GM19463 (cell line): ENCODE measurements at regions not wholly inside any gene's neighbourhood (a gene's known extent, or its start where the extent isn't known, plus 50 kb on each side); places are given as distances from the start of the nearest gene placed in this dataset.
"Not testable (repeated sequence)": the region's sequence is repeated elsewhere in the genome, so short reads cannot be mapped to it uniquely, and the experiment has no call there.

Source experiments
- ATAC-seq: cut with Tn5 transposase; IDR thresholded peaks from one replicate; pipeline ENCODE4 v1.9.1; 2021; ENCODE audit warnings: mild to moderate bottlenecking, moderate library complexity; ENCODE audit not compliant: unreplicated experiment

DNA sequence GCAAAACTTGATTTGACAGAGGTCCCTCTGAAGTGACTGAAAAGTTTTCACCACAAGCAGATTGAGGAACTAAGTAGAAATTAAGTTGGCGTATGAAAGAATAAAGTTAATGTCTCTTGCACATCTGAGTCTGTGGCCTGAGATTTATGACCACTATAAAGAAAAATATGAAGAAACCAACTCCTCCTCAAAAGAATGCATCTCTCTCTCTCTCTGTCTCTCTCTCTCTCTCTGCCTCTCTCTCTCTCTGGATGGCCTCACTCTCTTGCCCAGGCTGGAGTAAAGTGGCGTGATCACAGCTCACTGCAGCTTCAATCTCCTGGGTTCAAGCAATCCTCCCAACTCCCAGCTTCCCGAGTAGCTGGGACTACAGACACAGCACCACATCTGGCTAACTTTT, 55.2 kb downstream of the RPL22L1 start:
- ATAC-seq, result no peak

DNA sequence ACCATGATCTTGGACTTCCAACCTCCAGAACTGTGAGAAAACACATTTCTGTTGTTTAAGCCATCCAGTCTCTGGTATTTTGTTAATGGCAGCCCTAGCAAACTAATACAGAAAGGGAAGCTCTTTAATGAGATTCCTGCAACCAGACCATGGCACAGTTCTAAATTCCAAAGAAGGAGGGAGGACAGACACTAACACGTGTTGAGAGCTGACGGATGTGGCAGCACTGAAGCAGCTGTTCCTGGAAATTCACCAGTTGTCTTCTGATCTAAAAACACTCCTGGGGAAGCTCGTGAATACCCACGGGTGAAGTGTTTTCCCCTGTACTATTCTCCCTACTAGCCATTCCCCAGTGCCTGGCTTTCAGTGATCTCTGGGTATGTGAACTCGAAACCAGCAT, 56.7 kb downstream of the RPL22L1 start:
- no peak for ATAC-seq

DNA sequence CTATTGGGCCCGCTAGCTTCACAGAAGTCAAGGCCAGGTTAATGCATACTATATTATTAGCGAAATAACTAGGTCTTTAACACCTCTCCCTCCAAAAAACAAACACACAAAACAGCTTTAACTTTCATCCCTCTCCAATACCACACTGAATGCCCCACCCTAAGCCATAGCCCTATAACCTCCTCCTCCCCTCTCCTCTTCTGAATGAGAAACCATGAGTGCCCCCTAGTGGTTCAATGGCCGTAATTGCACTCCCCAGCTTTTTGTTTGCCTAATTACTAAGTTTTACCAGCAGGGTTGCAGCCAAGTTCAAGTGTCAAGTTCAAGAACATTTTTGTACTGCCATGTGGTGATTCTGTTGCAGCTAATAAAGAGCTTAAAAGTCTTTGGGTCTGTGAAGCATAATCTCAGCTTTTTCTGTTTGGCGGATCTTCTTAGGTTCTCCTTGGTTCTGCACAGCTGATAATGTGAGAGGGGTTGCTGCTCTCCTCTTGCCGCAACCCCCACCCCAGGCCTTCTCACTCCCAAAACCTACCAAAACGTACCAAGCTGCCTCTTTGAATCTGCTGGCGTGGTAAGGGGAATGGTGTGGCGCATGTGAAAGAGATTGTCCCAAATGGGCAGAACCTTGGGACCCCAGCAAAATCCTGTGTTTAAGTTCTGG, 57.9 kb downstream of the RPL22L1 start:
- peak; percentile 73 for ATAC-seq

DNA sequence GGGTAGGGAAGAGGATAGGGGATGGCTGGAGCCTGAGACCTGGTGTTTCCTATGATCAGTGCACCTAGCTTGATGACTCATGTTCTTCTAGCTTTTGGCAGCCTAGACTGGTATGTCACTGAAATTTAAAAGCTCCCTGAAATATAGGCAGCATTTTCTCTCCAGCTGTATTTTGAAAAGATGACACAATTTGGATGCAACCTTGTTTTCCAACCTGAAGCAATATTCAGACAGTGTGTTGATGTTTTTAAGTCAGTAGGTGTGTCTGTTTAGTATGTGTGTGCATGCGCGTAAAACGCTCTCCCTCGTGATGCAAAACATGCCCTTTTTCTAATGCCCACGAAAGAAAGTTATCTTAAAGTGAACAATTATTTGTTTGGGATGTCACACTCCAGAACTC, 58.5 kb downstream of the RPL22L1 start:
- no peak for ATAC-seq

DNA sequence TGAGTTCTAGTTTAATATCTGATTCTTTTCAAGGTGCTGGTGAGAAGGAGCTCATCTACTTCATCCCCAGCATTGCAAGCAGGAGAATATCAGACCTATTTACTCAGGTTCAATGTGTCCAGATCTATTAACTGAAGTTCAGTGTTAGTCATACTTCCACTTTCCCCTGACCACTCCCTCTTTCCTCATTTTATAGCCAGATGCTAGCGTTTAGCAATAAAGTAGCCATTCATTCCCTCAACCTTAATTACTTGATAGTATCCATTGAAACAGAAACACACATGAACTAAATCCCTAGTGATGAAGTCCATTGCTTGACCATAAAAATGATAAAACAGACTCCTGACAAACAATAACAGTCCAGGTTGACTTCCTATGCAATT, 60.0 kb downstream of the RPL22L1 start:
- no peak for ATAC-seq

DNA sequence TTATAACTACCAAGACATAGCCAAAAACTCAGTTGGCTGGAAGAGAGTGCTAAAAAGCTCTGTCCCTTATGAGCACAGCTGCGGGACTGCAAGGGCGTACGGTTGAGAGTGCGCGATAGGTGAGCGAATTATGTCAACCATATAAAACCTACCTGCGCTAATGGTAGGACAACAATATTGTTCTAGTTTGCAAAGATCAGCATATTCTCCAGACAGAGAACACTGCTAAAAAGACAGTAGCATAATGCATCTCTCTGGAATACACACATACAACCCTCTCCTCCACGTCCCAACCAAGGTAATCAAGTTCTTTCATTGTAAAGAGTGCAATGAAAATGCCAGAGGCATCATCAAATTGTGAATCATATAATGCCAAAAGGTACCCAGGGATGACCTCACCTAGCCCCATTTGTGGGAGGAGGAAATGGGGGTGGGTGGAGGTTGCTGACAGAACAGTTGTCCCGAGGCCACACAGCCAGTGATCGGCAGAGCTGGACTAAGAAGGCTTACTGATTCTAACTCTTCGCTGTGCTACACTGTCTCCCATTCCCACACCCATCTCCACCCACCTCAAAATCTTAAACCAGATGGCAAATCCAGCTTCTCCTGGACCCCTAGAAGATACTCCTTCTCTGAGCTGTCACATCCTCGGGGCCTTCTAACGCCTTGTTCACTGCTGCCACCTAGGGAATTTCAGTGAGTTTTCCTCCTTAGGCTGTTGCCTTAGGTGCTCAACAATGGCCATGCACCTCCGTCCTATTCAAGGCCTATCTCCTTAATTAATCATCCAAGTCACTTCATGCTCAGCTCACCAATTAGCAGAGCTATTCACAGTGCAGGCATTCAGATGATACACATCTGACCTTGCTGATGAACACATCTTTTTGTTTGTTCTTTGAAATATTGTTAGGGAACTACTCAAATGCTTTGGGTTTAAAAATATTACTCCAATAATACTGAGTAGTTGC, 60.7 kb downstream of the RPL22L1 start:
- no peak for ATAC-seq

DNA sequence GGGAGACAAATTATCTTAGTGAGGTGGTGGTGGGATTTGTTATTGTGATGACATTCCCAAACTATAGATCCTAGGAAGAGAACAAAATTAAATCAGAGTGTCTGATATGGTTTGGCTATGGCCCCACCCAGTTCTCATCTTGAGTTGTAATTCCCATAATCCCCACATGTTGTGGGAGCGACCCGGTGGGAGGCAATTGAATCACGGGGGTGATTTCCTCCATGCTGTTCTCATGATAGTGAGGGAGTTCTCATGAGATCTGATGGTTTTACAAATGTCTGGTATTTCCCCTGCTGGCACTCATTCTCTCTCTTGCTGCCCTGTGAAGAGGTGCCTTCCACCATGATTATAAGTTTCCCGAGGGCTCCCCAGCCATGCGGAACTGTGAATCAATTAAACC, 62.0 kb downstream of the RPL22L1 start:
- ATAC-seq, result no peak

DNA sequence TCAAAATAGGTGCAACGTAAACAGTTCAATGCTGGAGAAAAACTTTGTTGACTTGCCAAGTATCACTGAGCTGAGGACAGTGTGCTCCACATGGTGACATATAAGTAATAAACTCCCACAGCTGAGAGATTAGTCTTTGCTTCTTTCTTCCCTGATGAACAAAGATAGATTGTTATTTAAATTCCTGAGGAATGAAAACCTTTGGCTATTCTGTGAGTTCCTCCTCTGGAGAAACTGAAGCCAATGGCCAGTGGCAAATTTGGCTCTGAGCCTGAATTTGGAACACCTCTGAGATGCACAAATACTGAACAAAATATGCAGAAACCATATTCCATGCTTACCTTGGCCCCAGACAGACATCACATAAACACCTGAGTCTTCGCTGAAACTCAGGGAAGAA, 63.3 kb downstream of the RPL22L1 start:
- no peak for ATAC-seq

DNA sequence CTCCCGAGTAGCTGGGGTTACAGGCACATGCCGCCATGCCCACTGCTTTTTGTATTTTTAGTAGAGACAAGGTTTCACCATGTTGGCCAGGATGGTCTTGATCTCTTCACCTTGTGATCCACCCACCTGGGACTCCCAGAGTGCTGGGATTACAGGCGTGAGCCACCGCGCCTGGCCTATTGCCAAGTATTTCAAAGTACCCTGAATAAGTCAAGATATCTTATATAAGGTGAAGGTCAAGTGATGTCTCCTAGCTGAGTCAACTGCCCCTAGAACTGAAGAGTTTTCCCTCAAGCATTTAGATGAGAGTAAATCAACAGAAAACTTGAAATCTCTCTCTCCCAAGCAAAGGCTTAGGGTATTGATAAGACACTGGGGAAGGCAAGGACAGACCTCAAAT, 63.9 kb downstream of the RPL22L1 start:
- no peak for ATAC-seq

DNA sequence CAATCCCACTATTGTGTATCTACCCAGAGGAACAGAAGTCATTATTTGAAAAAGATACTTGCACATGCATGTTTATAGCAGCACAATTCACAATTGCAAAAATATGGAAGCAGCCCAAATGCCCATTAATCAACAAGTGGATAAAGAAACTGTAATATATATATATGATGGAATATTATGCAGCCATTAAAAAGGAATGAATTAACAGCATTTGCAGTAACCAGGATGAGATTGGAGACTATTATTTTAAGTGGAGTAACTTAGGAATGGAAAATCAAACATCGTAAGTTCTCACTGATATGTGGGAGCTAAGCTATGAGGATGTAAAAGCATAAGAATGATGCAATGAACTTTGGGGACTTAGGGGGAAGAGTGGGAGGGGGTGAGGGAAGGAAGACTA, 64.7 kb downstream of the RPL22L1 start:
- ATAC-seq, result not testable (repeated sequence)

DNA sequence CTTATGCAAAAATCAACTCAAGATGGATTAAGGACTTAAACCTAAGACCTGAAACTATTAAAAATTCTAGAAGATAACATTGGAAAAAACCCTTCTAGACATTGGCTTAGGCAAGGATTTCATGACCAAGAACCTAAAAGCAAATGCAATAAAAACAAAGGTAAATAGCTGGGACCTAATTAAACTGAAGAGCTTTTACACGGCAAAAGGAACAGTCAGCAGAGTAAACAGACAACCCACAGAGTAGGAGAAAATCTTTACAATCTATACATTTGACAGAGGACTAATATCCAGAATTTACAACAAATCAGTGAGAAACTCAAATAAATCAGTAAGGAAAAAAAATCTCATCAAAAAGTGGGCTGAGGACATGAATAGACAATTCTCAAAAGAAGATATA, 65.4 kb downstream of the RPL22L1 start:
- not testable (repeated sequence) for ATAC-seq

DNA sequence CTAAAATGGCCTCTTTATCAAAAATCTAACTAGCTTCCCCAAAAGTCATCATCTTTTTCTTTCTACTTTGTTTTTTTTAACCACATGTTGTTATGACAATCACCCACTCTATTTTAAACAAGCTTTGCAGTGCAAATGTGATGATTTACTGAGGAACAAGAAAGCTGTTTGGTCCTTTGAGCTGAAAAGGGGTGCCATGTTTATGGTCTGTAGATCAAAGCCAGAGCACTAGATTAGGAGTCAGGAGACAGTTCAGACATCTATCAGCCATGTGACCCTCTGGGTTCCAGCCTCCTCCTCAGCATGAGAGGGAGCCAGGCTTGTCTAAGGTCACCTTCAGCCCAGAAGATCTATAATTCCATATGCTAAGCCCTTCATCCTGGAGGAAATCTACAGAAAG, 65.9 kb downstream of the RPL22L1 start:
- no peak for ATAC-seq

DNA sequence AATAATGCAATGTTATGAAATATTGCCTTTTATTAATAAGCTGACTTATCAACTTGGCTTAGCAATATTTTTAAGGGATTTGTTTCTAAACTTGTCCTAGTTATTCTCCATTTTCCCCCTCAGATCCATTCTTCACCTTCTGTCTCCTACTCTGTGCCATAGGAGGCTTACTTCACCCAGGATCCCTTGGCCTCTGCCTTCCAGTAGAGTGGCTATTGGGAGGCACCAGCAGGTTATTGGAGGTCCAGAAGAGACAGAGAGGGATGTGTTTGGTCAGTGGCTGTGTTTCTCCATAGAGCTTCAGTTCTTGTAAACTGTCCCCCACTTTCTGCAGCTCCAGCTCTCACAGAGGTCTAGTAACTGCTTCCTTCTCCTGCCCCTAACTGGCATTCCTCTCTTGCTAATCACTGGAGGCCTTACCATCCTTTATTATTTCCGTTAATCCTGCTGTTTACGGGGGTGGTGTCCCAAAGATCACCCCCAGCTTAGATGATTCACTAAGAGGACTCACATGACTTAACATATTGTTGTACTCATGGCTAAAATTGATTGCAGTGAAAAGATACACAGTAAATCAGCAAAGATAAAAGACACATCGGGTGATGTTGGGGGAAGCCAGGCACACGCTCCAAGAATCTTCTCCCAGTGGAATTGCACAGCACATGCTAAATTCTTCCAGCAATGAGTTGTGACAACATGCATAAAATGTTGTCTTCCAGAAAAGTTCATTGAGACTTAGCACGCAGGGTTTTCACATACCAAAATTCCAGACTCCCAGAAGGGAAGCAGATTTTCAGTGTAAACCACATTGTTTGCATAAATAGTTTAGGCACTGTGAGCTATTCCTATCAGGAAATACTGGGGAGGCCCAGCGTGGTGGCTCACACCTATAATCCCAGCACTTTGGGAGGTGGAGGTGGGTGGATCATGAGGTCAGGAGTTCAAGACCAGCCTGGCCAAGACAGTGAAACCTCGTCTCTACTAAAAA, 67.5 kb downstream of the RPL22L1 start:
- ATAC-seq, result no peak

DNA sequence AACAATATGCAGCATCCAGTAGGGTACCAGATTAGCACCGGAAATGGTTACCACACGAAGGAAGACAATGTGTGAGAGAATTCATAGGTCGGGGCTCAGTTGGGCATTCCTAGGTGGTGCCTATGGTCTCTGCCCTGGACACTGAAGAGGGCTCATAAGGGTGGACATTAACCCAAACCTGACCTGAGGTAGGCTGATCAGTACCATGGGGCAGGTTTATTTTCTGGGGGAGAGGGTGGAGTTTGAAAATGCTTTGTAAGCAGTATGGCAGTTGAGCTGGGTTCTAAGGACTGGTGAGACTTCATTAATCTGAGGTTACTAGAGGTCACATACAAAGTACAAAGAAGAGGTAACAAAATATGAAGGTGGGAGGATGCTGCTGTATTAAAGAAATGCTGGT, 68.4 kb downstream of the RPL22L1 start:
- ATAC-seq, result no peak

DNA sequence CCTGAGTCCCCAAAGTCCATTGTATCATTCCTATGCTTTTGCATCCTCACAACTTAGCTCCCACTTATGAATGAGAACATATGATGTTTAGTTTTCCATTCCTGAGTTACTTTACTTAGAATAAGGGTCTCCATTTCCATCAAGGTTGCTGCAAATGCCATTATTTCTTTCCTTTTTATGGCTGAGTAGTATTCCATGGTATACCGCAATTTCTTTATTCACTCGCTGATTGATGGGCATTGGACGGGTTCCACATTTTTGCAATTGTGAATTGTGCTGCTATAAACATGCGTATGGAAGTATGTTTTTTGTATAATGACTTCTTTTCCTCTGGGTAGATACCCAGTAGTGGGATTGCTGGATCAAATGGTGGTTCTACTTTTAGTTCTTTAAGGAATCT, 69.7 kb downstream of the RPL22L1 start:
- ATAC-seq, result not testable (repeated sequence)

DNA sequence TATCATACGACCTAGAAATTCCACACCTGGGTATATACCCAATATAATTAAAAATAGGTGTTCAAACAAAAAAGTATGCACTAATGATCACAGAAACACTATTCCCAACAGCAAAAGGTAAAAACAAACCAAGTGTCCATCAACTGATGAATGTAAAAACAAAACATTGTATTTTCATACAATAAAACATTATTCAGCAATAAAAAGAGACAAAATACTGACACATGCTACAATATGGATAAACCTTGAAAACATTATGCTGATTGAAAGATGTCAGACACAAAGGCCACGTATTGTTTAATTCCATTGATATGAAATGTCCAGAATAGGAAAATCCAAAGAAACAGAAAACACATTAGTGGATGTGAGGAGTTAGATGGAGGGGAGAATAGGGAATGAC, 71.0 kb downstream of the RPL22L1 start:
- ATAC-seq, result no peak

DNA sequence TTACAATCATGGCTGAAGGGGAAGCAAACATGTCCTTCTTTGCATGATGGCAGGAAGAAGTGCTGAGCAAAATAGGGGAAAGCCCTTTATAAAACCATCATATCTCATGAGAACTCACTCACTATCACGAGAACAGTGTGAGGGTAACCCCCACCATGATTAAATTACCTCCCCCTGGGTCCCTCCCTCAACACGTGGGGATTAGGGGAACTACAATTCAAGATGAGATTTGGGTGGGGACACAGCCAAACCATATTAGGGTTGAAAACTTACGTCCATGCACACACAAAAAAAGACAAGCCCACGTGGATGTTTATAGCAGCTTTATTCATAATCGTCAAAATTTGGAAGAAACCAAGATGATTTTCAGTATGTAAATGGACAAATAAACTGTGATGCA, 72.3 kb downstream of the RPL22L1 start:
- no peak for ATAC-seq

DNA sequence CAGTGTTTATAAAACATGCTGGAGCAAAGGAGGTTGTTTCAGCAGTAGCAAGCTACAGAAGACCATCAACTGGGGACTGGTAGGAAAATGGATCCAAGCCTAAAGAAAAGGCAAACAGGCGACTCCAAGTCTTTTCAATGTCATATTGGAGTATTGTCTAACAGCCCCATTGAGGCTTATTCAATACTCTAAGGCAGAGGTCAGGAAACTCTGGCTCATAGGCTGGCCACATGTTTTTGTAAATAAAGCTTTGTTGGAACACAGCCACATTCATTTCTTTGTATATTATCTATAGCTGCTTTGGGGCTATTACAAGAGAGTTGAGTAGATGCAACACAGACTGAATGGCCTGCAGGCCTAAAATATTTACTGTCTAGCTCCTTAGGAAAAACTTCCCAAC, 77.5 kb downstream of the RPL22L1 start:
- ATAC-seq, result no peak

DNA sequence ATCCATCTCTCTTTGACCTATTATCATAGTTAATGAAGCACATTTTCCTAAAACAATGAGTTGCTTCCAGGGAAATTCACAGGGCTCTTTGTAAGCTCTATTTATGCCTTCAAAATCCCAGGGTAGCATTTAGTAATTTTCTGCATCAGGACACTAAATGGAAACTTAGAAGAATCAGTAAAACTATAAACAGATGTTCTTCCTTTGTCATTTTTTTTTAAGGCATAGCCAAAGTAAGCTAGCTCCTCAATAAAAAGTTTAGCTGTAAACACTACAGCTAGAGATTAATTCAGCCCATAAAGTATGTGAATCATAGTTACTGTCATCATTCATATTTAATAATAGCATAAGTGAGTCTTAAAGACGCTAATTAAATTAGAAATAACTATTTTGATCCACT, 79.3 kb downstream of the RPL22L1 start:
- ATAC-seq, result no peak

DNA sequence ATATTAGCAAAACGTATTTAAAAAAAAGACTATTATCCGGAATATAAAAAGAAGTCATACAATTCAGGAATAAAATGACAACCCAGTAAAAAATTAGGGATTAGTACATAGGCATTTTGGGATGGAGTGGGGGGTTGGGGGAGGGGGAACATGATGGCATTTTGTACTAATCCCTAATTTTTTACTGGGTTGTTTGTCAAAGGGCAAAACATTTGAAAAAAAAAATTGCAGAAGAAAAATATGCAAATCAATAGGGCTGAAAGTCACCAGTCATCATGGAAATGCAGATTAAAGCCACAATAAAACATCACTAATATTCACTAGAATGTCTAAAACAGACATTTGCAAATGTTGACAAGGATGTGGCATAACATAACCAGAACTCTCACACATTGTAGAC, 82.5 kb downstream of the RPL22L1 start:
- ATAC-seq, result no peak

DNA sequence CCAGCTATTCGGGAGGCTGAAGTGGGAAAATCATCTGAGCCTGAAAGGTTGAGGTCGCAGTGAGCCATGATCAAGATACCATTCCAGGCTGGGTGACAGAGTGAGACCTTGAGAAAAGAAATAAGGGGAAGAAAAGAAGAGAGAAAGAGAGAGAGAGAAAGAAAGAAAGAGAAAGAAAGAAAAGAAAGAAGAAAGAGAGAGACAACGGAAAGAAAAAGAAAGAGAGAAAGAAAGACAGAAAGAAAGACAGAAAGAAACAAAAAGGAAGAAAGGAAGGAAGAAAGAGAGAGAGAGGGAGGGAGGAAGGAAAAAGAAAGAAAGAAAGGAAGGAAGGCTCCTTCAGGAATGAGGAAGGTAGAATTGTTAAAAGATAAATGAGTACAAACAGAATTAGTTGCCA, 84.5 kb downstream of the RPL22L1 start:
- no peak for ATAC-seq
